ENCODE measurements at regions not wholly inside any gene's neighbourhood (a gene's known extent, or its start where the extent isn't known, plus 50 kb on each side); places are given as distances from the start of the nearest gene placed in this dataset.

GRCh38 chr7:26511866-26512265 is 220.2 kb downstream of the SNX10 start:
- 33 to 60% (median 50%) methylated on average over 6 of the region's 6 CpGs for WGBS, 5 donors
- no peak for DNase-seq
- TF ChIP-seq POLR2A (IDR thresholded peaks at IDR 0.05) (no peak), EP300 (IDR thresholded peaks at IDR 0.05) (no peak), POLR2AphosphoS5 (IDR thresholded peaks at IDR 0.05) (no peak), CTCF (IDR thresholded peaks at IDR 0.05) (no peak)
- Histone ChIP-seq H3K9me3 (no peaks in the 10 kb centered on the region), H3K27me3 (no peaks in the 10 kb centered on the region), H3K4me1 (peaks cover 0 to 22% (median 0%) of the 10 kb centered on the region in 4 donors), H3K4me3 (no peak overlapping the region), H3K27ac (no peak overlapping the region), H3K36me3 (no peaks in the 10 kb centered on the region)
- intact Hi-C loops (cut with DNase I; ENCODE audit: low total_unique reads), result no loop called here

GRCh38 chr7:26512737-26513136 is 221.1 kb downstream of the SNX10 start:
- 90 to 97% (median 95%) methylated on average over 3 of the region's 3 CpGs for WGBS, 5 donors
- Histone ChIP-seq H3K4me1 (peaks cover 0 to 13% (median 0%) of the 10 kb centered on the region in 4 donors), H3K9me3 (no peaks in the 10 kb centered on the region), H3K27me3 (no peaks in the 10 kb centered on the region), H3K36me3 (no peaks in the 10 kb centered on the region), H3K27ac (no peak overlapping the region), H3K4me3 (no peak overlapping the region)
- TF ChIP-seq EP300 (IDR thresholded peaks at IDR 0.05) (no peak), POLR2AphosphoS5 (IDR thresholded peaks at IDR 0.05) (no peak)
- intact Hi-C loops (cut with DNase I; ENCODE audit: low total_unique reads), result no loop called here
- no peak for DNase-seq

- intact Hi-C loops (cut with DNase I; ENCODE audit: low total_unique reads), result no loop called here
- H3K27ac ChIP-seq, result no peak overlapping the region
- TF ChIP-seq POLR2A (IDR thresholded peaks at IDR 0.05), result no peak
- no peak for TF ChIP-seq POLR2AphosphoS5 (IDR thresholded peaks at IDR 0.05)
- TF ChIP-seq EP300 (IDR thresholded peaks at IDR 0.05), result no peak
- TF ChIP-seq CTCF (IDR thresholded peaks at IDR 0.05), result no peak
- DNase-seq, result no peak
- 54 to 76% (median 66%) methylated on average over 2 of the region's 2 CpGs for WGBS, 5 donors
- no peaks in the 10 kb centered on the region for H3K9me3 ChIP-seq
- peaks cover 0 to 11% (median 0%) of the 10 kb centered on the region in 4 donors for H3K4me1 ChIP-seq
- no peaks in the 10 kb centered on the region for H3K27me3 ChIP-seq
- H3K36me3 ChIP-seq, result no peaks in the 10 kb centered on the region
- H3K4me3 ChIP-seq, result no peak overlapping the region
These were observed 222.3 kb downstream of the SNX10 start for GRCh38 chr7:26513948-26514347.

GRCh38 chr7:26514633-26515032 is 223.0 kb downstream of the SNX10 start:
- DNase-seq, result no peak
- Histone ChIP-seq H3K36me3 (no peaks in the 10 kb centered on the region), H3K27ac (no peak overlapping the region)

More at GRCh38 chr7:26514633-26515032, 223.0 kb downstream of the SNX10 start:
- no peaks in the 10 kb centered on the region for H3K9me3 ChIP-seq
- intact Hi-C loops (cut with DNase I; ENCODE audit: low total_unique reads), result no loop called here
- 71 to 84% (median 78%) methylated on average over 5 of the region's 5 CpGs for WGBS, 5 donors
- H3K4me1 ChIP-seq, result peaks cover 0 to 11% (median 0%) of the 10 kb centered on the region in 4 donors
- H3K4me3 ChIP-seq, result no peak overlapping the region
- TF ChIP-seq CTCF (IDR thresholded peaks at IDR 0.05) (no peak), EP300 (IDR thresholded peaks at IDR 0.05) (no peak), POLR2AphosphoS5 (IDR thresholded peaks at IDR 0.05) (no peak)
- H3K27me3 ChIP-seq, result no peaks in the 10 kb centered on the region

Measured in stomach (tissue), 8 donors.